Spleen (tissue), 7 donors: ENCODE measurements at regions not wholly inside any gene's neighbourhood (a gene's known extent, or its start where the extent isn't known, plus 50 kb on each side); places are given as distances from the start of the nearest gene placed in this dataset.

Experiments used
- POLR2AphosphoS5 ChIP-seq, 3 donors: sonication (generic); formaldehyde crosslinking; IDR thresholded peaks; one replicate each; pipeline ENCODE4 v1.5.1; 2017; ENCODE audit warnings: antibody characterized with exemption in 3 of 3
- TF ChIP-seq, protein P1 (sequence below), 11 experiments: fragments of 200-600 bp in 7 of 11; fragments of 450-650 bp in 4 of 11; sonication (generic) in 4 of 11; IDR thresholded peaks in 8 of 11; conservative IDR thresholded peaks in 3 of 11; 1 replicate in 7 of 11; 2 replicates in 4 of 11; pipeline versions ENCODE4 v1.4.0 to v1.8.0; 2016 to 2021; ENCODE audit warnings: antibody characterized with exemption in 11 of 11, inconsistent platforms in 4 of 11, mild to moderate bottlenecking in 1 of 11
- donor health status: DM: no; HTN: no; CAD: no; lungs with moderate emphysema.
- donor health status: DM: no; HTN: no; CAD: no.
- donor health status: DM: no; HTN: no; CAD: no.

DNA sequence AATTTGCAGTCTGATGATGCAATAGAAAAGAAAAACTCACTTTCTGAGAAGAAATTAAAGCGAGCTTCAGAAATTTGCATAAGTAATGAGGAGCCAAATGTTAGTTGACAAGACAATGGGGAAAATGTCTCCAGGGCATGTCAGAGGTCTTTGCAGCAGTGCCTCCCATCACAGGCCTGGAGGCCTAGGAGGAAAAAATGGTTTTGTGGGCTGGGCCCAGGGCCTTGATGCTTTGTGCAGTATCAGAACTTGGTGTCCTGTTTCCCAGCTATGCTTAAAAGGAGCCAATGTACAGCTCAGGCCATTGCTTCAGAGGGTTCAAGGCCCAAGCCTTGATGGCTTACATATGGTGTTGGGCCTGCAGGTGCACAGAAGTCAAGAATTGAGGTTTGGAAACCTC is 298.4 kb downstream of the SMARCA2 start:
- TF ChIP-seq, protein P1, sequence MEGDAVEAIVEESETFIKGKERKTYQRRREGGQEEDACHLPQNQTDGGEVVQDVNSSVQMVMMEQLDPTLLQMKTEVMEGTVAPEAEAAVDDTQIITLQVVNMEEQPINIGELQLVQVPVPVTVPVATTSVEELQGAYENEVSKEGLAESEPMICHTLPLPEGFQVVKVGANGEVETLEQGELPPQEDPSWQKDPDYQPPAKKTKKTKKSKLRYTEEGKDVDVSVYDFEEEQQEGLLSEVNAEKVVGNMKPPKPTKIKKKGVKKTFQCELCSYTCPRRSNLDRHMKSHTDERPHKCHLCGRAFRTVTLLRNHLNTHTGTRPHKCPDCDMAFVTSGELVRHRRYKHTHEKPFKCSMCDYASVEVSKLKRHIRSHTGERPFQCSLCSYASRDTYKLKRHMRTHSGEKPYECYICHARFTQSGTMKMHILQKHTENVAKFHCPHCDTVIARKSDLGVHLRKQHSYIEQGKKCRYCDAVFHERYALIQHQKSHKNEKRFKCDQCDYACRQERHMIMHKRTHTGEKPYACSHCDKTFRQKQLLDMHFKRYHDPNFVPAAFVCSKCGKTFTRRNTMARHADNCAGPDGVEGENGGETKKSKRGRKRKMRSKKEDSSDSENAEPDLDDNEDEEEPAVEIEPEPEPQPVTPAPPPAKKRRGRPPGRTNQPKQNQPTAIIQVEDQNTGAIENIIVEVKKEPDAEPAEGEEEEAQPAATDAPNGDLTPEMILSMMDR (IDR thresholded peaks at IDR 0.05 in 8 of 11, conservative IDR thresholded peaks at IDR 0.05 in 3 of 11): no peak
- no peak for TF ChIP-seq POLR2AphosphoS5 (IDR thresholded peaks at IDR 0.05)
